ENCODE measurements at regions not wholly inside any gene's neighbourhood (a gene's known extent, or its start where the extent isn't known, plus 50 kb on each side); places are given as distances from the start of the nearest gene placed in this dataset.

- TF ChIP-seq, protein P1, sequence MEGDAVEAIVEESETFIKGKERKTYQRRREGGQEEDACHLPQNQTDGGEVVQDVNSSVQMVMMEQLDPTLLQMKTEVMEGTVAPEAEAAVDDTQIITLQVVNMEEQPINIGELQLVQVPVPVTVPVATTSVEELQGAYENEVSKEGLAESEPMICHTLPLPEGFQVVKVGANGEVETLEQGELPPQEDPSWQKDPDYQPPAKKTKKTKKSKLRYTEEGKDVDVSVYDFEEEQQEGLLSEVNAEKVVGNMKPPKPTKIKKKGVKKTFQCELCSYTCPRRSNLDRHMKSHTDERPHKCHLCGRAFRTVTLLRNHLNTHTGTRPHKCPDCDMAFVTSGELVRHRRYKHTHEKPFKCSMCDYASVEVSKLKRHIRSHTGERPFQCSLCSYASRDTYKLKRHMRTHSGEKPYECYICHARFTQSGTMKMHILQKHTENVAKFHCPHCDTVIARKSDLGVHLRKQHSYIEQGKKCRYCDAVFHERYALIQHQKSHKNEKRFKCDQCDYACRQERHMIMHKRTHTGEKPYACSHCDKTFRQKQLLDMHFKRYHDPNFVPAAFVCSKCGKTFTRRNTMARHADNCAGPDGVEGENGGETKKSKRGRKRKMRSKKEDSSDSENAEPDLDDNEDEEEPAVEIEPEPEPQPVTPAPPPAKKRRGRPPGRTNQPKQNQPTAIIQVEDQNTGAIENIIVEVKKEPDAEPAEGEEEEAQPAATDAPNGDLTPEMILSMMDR (IDR thresholded peaks at IDR 0.05; ENCODE audit: low read depth, low read length, missing input control): no peak
- TF ChIP-seq TAF1 (conservative IDR thresholded peaks at IDR 0.05) (no peak), RXRA (IDR thresholded peaks at IDR 0.05) (no peak), GABPA (IDR thresholded peaks at IDR 0.05 in 1 of 2, conservative IDR thresholded peaks at IDR 0.05 in 1 of 2) (no peak), ATF3 (IDR thresholded peaks at IDR 0.05) (no peak), JUND (IDR thresholded peaks at IDR 0.05) (no peak), REST (IDR thresholded peaks at IDR 0.05) (no peak), HNF4A (conservative IDR thresholded peaks at IDR 0.05) (no peak), SP1 (IDR thresholded peaks at IDR 0.05) (no peak), YY1 (IDR thresholded peaks at IDR 0.05) (no peak), RAD21 (IDR thresholded peaks at IDR 0.05) (no peak)
- TF ChIP-seq, protein P2, sequence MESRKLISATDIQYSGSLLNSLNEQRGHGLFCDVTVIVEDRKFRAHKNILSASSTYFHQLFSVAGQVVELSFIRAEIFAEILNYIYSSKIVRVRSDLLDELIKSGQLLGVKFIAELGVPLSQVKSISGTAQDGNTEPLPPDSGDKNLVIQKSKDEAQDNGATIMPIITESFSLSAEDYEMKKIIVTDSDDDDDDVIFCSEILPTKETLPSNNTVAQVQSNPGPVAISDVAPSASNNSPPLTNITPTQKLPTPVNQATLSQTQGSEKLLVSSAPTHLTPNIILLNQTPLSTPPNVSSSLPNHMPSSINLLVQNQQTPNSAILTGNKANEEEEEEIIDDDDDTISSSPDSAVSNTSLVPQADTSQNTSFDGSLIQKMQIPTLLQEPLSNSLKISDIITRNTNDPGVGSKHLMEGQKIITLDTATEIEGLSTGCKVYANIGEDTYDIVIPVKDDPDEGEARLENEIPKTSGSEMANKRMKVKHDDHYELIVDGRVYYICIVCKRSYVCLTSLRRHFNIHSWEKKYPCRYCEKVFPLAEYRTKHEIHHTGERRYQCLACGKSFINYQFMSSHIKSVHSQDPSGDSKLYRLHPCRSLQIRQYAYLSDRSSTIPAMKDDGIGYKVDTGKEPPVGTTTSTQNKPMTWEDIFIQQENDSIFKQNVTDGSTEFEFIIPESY (IDR thresholded peaks at IDR 0.05): no peak
Observed at GRCh38 chr18:40283560-40283959, 1671.5 kb upstream of the PIK3C3 start.

Data from liver (tissue), 3 donors.